ENCODE measurements at regions not wholly inside any gene's neighbourhood (a gene's known extent, or its start where the extent isn't known, plus 50 kb on each side); places are given as distances from the start of the nearest gene placed in this dataset.

DNA sequence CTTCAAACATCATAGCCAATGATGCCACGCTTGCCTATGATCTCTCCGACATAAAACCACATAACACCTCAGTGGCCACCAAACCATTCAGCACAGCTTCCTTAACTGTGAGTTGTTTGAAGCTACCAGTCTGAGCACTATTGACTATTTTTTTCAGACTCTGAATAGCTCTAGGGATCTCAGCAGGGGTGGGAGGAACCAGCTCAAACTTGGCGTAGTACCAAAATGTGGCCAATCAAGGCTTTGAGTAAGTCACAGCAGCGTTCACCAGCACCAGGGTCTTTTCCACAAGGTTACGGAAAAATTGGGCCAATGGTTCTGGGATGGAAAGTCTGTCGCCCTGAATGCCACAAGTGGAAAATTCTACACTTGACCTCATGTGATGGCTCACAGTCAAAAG, 70.6 kb downstream of the SMPDL3A start:
- no peak for DNase-seq
- in situ Hi-C loops (cut with MboI; ENCODE audit: low sequenced_read_pairs in 4 of 4) (no loop called here), intact Hi-C loops (cut with DNase I; ENCODE audit: low total_unique reads) (no loop called here)
- no peak overlapping the region for H3K4me3 ChIP-seq
- no peak overlapping the region for H3K27ac ChIP-seq
- no peaks in the 10 kb centered on the region for H3K9me3 ChIP-seq
- no peak for ATAC-seq
- TF ChIP-seq POLR2A (IDR thresholded peaks at IDR 0.05) (no peak), CTCF (IDR thresholded peaks at IDR 0.05 in 4 of 5, conservative IDR thresholded peaks at IDR 0.05 in 1 of 5) (no peak)
- H3K36me3 ChIP-seq = no peaks in the 10 kb centered on the region
- no peaks in the 10 kb centered on the region for H3K4me1 ChIP-seq
- no peaks in the 10 kb centered on the region for H3K27me3 ChIP-seq

DNA sequence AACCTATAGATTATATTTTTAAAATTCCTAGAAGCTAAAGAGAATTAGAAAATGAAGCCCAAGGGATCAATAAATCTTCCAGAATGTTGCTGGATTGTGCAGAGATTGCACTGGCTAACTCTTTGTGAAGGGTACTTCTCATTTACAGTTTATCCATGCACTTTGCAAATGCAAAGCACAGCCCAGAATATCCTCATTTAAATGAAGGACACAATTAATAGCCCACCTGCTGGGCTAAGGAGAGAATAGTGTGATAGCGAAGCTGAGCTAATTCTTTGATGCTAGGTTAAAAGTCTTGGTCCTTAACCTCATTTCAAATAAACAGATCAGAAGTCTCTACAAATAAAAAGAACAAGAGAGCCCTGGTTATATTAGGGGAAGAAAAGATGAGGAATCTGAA, 72.5 kb downstream of the SMPDL3A start:
- intact Hi-C loops (cut with DNase I; ENCODE audit: low total_unique reads) = no loop called here
- ATAC-seq (no peak), DNase-seq (no peak)
- H3K27me3 ChIP-seq = no peaks in the 10 kb centered on the region
- H3K9me3 ChIP-seq = no peaks in the 10 kb centered on the region
- in situ Hi-C loops (cut with MboI; ENCODE audit: low sequenced_read_pairs in 4 of 4) = no loop called here
- no peaks in the 10 kb centered on the region for H3K36me3 ChIP-seq
- H3K4me3 ChIP-seq = no peak overlapping the region
- H3K27ac ChIP-seq = no peak overlapping the region
- TF ChIP-seq POLR2A (IDR thresholded peaks at IDR 0.05) = no peak
- TF ChIP-seq CTCF (IDR thresholded peaks at IDR 0.05 in 4 of 5, conservative IDR thresholded peaks at IDR 0.05 in 1 of 5) = no peak
- H3K4me1 ChIP-seq = no peaks in the 10 kb centered on the region

DNA sequence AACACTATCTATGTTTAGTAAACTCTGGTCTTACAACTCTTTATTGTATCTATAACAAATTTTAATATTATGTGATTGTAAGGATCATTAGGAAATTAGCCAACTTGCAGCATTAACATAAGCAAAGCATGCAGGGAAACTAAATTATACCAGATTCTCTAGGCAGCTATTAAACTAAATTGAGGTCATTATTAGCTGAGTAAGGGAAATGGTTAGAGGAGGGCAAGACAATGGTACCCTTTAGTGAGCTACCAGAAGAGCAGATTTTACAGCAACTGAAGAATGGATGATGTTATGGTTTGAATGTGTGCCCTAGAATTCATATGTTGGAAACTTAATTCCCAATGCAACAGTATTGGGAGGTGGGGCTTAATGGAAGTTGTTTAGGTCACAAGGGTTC, 79.1 kb downstream of the SMPDL3A start:
- Histone ChIP-seq H3K9me3 (no peaks in the 10 kb centered on the region), H3K36me3 (no peaks in the 10 kb centered on the region), H3K4me1 (no peaks in the 10 kb centered on the region), H3K4me3 (no peak overlapping the region), H3K27ac (no peak overlapping the region), H3K27me3 (no peaks in the 10 kb centered on the region)
- in situ Hi-C loops (cut with MboI; ENCODE audit: low sequenced_read_pairs in 4 of 4) = loop anchor here in 2 of 4 donors (5.0 kb wide), 1 partner anchor 449 kb away; no protein-coding TSS in a partner anchor
- intact Hi-C loops (cut with DNase I; ENCODE audit: low total_unique reads) = loop anchor here (2.0 kb wide), 2 partner anchors 449 to 513 kb away; no protein-coding TSS in a partner anchor
- ATAC-seq (no peak), DNase-seq (no peak)
- TF ChIP-seq CTCF (IDR thresholded peaks at IDR 0.05 in 4 of 5, conservative IDR thresholded peaks at IDR 0.05 in 1 of 5) = no peak
- no peak for TF ChIP-seq POLR2A (IDR thresholded peaks at IDR 0.05)

DNA sequence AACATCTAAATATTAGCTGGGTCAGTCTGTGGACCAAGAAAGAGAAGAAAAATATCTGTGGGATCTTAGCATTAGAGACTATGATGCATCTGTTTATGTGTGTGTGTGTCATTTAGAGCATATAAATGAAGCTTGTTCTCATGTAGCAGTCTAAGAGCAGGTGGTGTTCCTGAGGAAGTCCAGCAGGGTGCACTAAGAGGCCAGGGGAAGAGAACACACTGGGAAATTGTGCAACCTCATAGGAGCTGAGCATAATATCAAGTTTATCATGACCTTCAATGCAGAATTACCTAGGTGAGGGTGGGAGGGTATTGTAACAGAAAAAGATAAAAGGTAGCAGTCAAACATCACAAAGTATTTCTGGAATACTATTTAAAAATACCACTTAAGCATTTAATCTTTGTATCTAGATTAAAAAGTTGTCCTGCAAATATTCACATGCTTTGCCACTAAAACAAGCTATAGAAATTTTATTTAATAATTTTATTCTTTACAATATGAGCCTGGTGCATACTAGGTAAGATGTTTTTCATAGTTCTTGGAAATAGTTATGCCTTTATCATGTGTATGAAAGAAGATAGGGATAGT, 80.5 kb downstream of the SMPDL3A start:
- intact Hi-C loops (cut with DNase I; ENCODE audit: low total_unique reads) = loop anchor here (2.0 kb wide), 2 partner anchors 447 to 511 kb away; no protein-coding TSS in a partner anchor
- ATAC-seq (peak; percentile 97 to 98), DNase-seq (peak; percentile 7 to 39)
- H3K36me3 ChIP-seq = no peaks in the 10 kb centered on the region
- H3K4me1 ChIP-seq = peaks cover 0 to 4% of the 10 kb centered on the region in 2 donors
- no peaks in the 10 kb centered on the region for H3K9me3 ChIP-seq
- H3K27ac ChIP-seq = no peak overlapping the region
- H3K4me3 ChIP-seq = no peak overlapping the region
- no peaks in the 10 kb centered on the region for H3K27me3 ChIP-seq
- in situ Hi-C loops (cut with MboI; ENCODE audit: low sequenced_read_pairs in 4 of 4) = loop anchor here in 3 of 4 donors (5.0 to 10.0 kb wide), 2 partner anchors 445 to 448 kb away; no protein-coding TSS in a partner anchor
- TF ChIP-seq CTCF (IDR thresholded peaks at IDR 0.05 in 4 of 5, conservative IDR thresholded peaks at IDR 0.05 in 1 of 5) (peak; percentile 46 to 70 (median 63)), POLR2A (IDR thresholded peaks at IDR 0.05) (no peak)

Measured in gastrocnemius medialis (tissue), 4 donors.